ENCODE measurements at regions not wholly inside any gene's neighbourhood (a gene's known extent, or its start where the extent isn't known, plus 50 kb on each side); places are given as distances from the start of the nearest gene placed in this dataset.
A peak's percentile ranks its signal among the peaks of the same experiment; 100 is the strongest.

DNA sequence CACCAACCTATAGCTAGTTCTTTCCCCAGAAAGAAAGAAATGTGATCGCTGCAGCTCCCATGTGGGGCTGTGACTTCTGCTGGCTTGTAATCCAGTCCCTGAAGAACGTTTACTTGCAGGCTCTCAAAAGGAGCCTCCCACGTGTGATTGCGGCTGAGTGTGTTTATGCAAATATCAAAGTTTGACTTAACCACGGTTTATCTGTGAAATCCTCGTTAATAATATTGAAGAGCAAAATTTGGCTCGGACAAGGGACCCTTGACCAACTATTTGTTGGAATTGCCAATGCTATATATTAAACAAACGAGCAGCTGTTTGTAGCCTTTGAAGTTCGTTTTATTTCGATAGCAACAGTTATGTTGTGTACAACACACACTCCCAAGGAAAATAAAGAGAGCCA lies 470.1 kb upstream of the NRP1 start:
- intact Hi-C loops (cut with DNase I), result loop anchor here in 1 of 2 donors (5.0 kb wide), 1 partner anchor 472 kb away; the partner anchor contains the start of gene NRP1

GRCh38 chr10:33803248-33803647 lies 468.8 kb upstream of the NRP1 start:
- TF ChIP-seq CTCF (IDR thresholded peaks at IDR 0.05), result no peak
- Histone ChIP-seq H3K36me3 (ENCODE audit: insufficient read depth in 1 of 2, low read depth in 1 of 2) (no peaks in the 10 kb centered on the region), H3K27ac (peak overlapping the region; percentile 95), H3K4me3 (no peak overlapping the region), H3K27me3 (ENCODE audit: insufficient read depth in 3 of 3, low read length in 2 of 3) (no peaks in the 10 kb centered on the region), H3K9me3 (no peaks in the 10 kb centered on the region), H3K4me1 (peaks cover 58% of the 10 kb centered on the region)
- intact Hi-C loops (cut with DNase I), result loop anchor here in 1 of 2 donors (5.0 kb wide), 1 partner anchor 471 kb away; the partner anchor contains the start of gene NRP1
- DNase-seq (no peak), ATAC-seq (peak in 1 of 4 donors; percentile 31)
- 78 to 86% (median 80%) methylated on average over 3 of the region's 3 CpGs for WGBS, 3 donors

More for the DNA sequence above, 470.1 kb upstream of the NRP1 start:
- Histone ChIP-seq H3K9me3 (no peaks in the 10 kb centered on the region), H3K4me1 (peaks cover 69% of the 10 kb centered on the region), H3K27me3 (ENCODE audit: insufficient read depth in 3 of 3, low read length in 2 of 3) (no peaks in the 10 kb centered on the region), H3K4me3 (no peak overlapping the region), H3K27ac (no peak overlapping the region), H3K36me3 (ENCODE audit: insufficient read depth in 1 of 2, low read depth in 1 of 2) (no peaks in the 10 kb centered on the region)
- DNase-seq (no peak), ATAC-seq (no peak)
- TF ChIP-seq CTCF (IDR thresholded peaks at IDR 0.05), result no peak
- 50 to 70% (median 65%) methylated on average over 10 of the region's 10 CpGs for WGBS, 3 donors

DNA sequence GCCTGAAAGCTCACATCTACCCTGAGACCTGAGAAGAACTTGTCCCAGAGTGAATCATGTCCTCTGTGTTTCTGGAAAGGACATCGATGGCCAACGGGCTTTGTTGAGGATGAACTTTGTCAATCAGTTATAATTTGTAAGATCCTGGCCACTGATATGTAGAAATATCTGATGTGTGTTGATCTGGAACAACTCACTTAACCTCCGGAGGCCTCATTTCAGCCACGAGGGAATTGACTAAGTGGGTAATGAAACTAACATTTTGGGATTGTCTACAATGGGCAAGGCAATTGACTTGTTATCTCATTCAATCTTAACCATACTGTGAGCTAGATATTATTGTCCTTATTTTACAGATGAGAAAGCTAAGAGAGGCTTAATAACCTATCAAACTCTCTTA lies 468.1 kb upstream of the NRP1 start:
- intact Hi-C loops (cut with DNase I), result loop anchor here in 1 of 2 donors (5.0 kb wide), 1 partner anchor 470 kb away; the partner anchor contains the start of gene NRP1
- Histone ChIP-seq H3K27ac (peak overlapping the region; percentile 95), H3K9me3 (no peaks in the 10 kb centered on the region), H3K4me3 (no peak overlapping the region), H3K27me3 (ENCODE audit: insufficient read depth in 3 of 3, low read length in 2 of 3) (no peaks in the 10 kb centered on the region), H3K36me3 (ENCODE audit: insufficient read depth in 1 of 2, low read depth in 1 of 2) (no peaks in the 10 kb centered on the region), H3K4me1 (peaks cover 52% of the 10 kb centered on the region)
- ATAC-seq, result no peak
- 83 to 90% (median 89%) methylated on average over 4 of the region's 4 CpGs for WGBS, 3 donors
- no peak for TF ChIP-seq CTCF (IDR thresholded peaks at IDR 0.05)
- DNase-seq, result no peak

GRCh38 chr10:33801705-33802104 lies 467.2 kb upstream of the NRP1 start:
- Histone ChIP-seq H3K36me3 (ENCODE audit: insufficient read depth in 1 of 2, low read depth in 1 of 2) (no peaks in the 10 kb centered on the region), H3K27me3 (ENCODE audit: insufficient read depth in 3 of 3, low read length in 2 of 3) (no peaks in the 10 kb centered on the region), H3K27ac (peak overlapping the region; percentile 95), H3K9me3 (no peaks in the 10 kb centered on the region), H3K4me3 (no peak overlapping the region), H3K4me1 (peaks cover 49% of the 10 kb centered on the region)
- WGBS, 3 donors, result 51 to 65% (median 62%) methylated on average over 2 of the region's 2 CpGs
- ATAC-seq (peak; percentile 91 to 94 (median 94)), DNase-seq (peak in 1 of 2 donors; percentile 57)
- intact Hi-C loops (cut with DNase I), result loop anchor here in 1 of 2 donors (5.0 kb wide), 1 partner anchor 469 kb away; the partner anchor contains the start of gene NRP1
- no peak for TF ChIP-seq CTCF (IDR thresholded peaks at IDR 0.05)

DNA sequence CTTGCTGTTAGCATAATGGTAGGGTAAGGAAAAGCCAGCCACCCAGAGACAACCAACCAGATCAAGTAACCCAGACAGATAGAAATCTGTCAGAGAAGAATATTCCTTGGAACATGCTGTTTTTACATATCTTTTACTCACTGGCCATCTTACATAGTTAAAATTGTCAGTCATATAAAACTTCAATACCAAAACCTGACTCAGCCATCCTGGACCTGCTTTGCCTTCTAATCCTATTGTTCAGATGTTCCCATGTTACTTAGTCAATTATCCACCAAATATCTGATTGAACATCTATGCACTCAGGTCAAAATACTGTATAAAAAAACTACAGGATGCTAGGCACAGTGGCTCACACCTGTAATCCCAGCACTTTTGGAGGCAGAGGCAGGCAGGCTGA lies 466.5 kb upstream of the NRP1 start:
- Histone ChIP-seq H3K27ac (peak overlapping the region; percentile 95), H3K4me3 (no peak overlapping the region), H3K4me1 (peaks cover 46% of the 10 kb centered on the region), H3K9me3 (no peaks in the 10 kb centered on the region), H3K36me3 (ENCODE audit: insufficient read depth in 1 of 2, low read depth in 1 of 2) (no peaks in the 10 kb centered on the region), H3K27me3 (ENCODE audit: insufficient read depth in 3 of 3, low read length in 2 of 3) (no peaks in the 10 kb centered on the region)
- intact Hi-C loops (cut with DNase I), result loop anchor here in 1 of 2 donors (5.0 kb wide), 1 partner anchor 469 kb away; the partner anchor contains the start of gene NRP1
- ATAC-seq, result peak in 3 of 4 donors; percentile 4 to 23 (median 11)
- no peak for TF ChIP-seq CTCF (IDR thresholded peaks at IDR 0.05)
- DNase-seq, result no peak

Measured in psoas muscle (tissue), 7 donors.